T47D (cell line): ENCODE measurements at regions not wholly inside any gene's neighbourhood (a gene's known extent, or its start where the extent isn't known, plus 50 kb on each side); places are given as distances from the start of the nearest gene placed in this dataset.
A peak's percentile ranks its signal among the peaks of the same experiment; 100 is the strongest.
"Not testable (repeated sequence)": the region's sequence is repeated elsewhere in the genome, so short reads cannot be mapped to it uniquely, and the experiment has no call there.

ENCODE experiments used
- DNase-seq, 2 experiments: peaks; one replicate each; pipeline versions ENCODE4 v3.0.0 to v3.0.0-alpha.2; 2011 to 2012; ENCODE audit warnings: low read depth in 1 of 2, low spot score in 1 of 2
- JUND ChIP-seq: IDR thresholded peaks from 2 replicates; pipeline ENCODE4 v1.6.1; 2012; ENCODE audit warnings: low read depth
- in situ Hi-C: cut with HindIII; loops from 2 replicates; pipeline ENCODE4 v1.10.0; 2016; ENCODE audit warnings: low sequenced_read_pairs, low pct_unique_long_range_greater_than_20kb

DNA sequence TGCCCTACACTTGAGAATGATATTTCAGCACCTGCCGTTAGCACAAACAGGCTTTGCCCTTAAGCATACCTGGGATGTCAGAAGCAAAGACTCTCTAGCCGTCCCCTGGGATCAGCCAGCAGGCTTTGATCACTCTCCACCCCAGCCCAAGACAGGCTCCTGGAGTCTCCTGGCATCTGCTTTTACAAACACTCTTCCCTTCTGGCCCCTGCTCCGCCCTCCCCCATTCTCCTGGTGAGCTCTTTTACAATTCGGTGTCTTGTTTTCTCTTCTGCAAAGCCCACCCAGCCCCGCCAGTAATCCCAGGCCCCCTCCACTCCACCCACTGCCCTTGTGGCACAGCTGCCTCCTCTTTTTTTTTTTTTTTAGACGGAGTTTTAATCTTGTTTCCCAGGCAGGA, 50.4 kb downstream of the KATNIP start:
- in situ Hi-C loops, result no loop called here
- no peak for DNase-seq
- no peak for TF ChIP-seq JUND

DNA sequence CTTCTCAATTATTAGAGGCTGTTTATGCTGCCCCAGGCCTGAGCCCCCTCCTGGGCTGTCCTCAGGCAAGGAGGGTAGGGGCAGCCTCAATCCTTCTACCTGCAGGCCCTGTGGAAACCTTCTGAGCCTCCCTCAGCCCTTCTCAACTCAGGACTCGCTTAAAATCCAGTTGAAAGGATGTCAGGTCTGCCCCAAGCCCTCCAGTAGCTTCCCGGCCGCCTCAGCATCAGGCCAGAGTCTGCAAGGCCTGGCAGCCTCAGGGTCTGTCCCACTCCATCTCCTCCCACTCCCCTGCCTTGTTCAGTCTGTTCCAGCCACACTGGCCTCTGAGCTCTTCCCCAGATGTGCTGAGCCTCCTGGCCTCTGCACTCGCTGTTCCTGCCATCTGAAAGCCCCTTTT, 52.2 kb downstream of the KATNIP start:
- TF ChIP-seq JUND, result no peak
- in situ Hi-C loops, result no loop called here
- DNase-seq, result no peak

DNA sequence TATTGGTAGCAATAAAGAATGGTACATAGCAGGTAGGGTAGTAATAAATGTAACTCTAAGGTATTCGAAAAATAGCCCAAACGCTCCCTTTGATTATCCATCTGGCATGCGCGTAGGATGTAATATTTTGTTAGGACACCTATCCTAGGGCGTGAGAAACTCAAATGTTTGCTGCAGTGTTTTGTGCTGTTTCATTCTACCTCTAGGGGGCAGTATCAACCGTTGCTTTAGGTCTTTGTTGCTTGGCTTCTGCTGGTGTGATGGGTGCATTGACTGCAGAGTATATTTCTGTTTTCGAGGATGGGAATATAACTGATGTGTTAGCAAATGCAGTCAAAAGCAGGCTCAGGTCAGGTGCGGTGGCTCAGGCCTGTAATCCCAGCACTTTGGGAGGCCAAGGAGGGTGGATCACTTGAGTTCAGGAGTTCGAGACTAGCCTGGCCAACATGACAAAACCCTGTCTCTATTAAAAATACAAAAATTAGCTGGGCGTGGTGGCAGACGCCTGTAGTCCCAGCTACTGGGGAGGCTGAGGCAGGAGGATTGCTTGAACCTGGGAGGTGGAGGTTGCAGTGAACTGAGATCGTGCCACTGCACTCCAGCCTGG, 55.7 kb downstream of the KATNIP start:
- in situ Hi-C loops, result not testable (repeated sequence)
- DNase-seq, result peak in 1 of 2 experiments; percentile 75

DNA sequence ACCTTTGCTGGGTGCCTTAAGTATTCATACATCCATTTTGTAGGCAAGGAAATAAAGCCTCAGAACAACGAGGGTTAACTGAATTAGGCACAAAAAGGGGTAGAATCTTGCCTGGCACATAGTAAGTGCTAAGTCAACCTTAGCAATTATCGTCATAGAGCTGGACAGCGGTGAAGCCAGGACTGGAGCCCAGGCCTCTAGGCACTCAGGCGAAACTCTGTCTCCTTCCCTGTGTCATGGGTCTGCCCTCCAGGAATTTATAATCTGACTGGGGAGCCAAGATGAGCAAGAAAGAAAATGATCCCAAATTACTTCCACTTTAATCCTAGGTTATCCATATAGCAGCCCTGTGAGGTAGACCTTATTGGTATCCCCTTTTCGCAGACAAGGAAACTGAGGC, 61.4 kb downstream of the KATNIP start:
- in situ Hi-C loops, result no loop called here
- DNase-seq, result no peak
- TF ChIP-seq JUND, result no peak

DNA sequence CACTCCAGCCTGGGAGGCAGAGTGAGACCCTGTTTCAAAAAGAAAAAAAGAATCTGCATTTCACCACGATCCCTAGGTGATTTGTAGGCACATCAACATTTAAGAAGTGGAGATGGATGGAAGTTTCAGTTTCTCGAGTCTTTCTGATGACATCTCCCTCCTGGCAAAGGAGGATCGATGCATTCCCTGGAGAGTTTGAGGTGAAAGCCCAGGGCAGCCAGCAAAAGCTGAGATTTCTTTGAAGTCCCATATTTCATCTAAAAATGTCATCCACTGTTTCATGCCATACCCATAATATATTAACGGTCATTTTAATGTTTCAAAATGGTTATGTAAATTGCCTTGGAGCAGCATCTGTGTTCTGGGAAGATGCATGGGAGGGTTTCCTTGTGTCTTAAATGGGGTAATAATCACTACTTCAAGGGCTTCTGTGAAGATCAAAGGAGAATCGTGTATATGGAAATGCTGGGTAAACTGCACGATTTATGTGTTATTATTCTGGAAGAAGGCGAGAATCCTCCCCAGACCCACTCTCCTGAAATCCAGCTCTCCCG, 63.4 kb downstream of the KATNIP start:
- no peak for DNase-seq
- TF ChIP-seq JUND, result no peak
- in situ Hi-C loops, result no loop called here

- in situ Hi-C loops, result no loop called here
- no peak for DNase-seq
- TF ChIP-seq JUND, result no peak
These were observed 67.7 kb downstream of the KATNIP start for GRCh38 chr16:27617665-27618064.

- TF ChIP-seq JUND, result no peak
- no peak for DNase-seq
- in situ Hi-C loops, result no loop called here
These were observed 68.2 kb downstream of the KATNIP start for GRCh38 chr16:27618165-27618564.

GRCh38 chr16:27618606-27619327, 68.8 kb downstream of the KATNIP start:
- DNase-seq, result no peak
- in situ Hi-C loops, result no loop called here
- no peak for TF ChIP-seq JUND

DNA sequence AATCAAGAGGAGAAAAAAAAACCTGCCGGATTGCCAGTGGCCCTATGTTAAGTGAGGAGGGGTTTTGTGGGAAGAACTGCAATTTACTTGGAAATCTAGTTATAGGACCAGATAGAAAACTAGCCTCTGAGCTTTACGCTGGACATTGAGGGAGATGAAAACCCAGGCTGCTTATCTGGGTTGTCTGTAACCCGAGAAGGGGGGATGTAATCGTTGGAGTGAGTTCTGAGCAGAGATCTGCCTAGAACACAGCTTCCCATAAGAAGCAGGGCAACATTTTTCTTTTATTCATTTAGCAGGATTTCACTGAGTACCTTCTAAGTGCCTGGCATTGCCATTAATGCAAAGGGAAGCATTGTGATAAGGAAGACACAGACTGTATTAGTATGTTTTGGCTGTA, 70.6 kb downstream of the KATNIP start:
- in situ Hi-C loops, result no loop called here

GRCh38 chr16:27624154-27625049, 74.5 kb downstream of the KATNIP start:
- in situ Hi-C loops, result no loop called here
- no peak for DNase-seq
- TF ChIP-seq JUND, result no peak

More for the DNA sequence above, 70.6 kb downstream of the KATNIP start:
- no peak for TF ChIP-seq JUND
- no peak for DNase-seq

GRCh38 chr16:27625050-27625697, 75.2 kb downstream of the KATNIP start:
- TF ChIP-seq JUND, result no peak
- in situ Hi-C loops, result no loop called here
- no peak for DNase-seq

DNA sequence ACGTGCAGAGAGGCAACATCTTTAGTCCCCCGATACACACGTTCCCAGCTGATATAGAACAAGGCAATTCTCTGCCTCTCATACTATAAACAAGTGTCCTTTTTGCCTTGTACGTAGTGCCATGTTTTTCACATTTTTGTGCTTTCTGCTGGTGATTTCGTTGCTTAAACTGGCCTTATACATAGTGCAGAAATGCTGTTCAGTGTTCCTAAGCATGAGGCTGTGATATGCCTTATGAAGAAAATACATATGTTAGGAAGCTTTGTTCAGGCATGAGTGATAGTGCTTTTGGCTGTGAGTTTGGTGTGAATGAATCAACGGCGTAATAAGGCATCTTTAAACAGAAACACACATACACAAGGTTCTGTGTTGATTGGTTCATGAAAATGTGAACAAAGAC, 77.2 kb downstream of the KATNIP start:
- no peak for DNase-seq
- TF ChIP-seq JUND, result no peak
- in situ Hi-C loops, result no loop called here
